ENCODE measurements at regions not wholly inside any gene's neighbourhood (a gene's known extent, or its start where the extent isn't known, plus 50 kb on each side); places are given as distances from the start of the nearest gene placed in this dataset.
"Not testable (repeated sequence)": the region's sequence is repeated elsewhere in the genome, so short reads cannot be mapped to it uniquely, and the experiment has no call there.

DNA sequence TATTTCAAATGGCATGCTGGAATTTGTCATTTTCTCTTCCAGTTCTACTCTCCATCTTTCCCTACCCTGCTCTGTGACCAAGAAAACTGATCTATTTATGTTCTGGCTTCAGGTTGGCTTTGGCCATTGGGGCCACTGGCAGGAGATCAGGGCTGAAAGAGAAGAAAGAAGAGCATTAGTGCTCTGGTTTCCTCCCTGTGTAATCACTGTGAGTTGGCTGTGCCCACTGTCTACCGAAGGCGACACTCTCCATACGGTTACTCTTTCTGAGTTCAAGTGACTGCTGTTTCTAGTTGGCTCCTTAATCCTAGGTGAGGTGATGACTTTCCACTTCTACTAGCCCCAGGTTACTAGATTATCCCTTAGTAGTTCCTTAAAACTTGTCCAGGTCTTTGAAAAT, 372.6 kb downstream of the PRELID2 start:
- Histone ChIP-seq H3K36me3 (ENCODE audit: control insufficient read depth in 1 of 2, insufficient read depth in 2 of 2, low read length in 2 of 2) (no peaks in the 10 kb centered on the region), H3K4me1 (ENCODE audit: control insufficient read depth in 1 of 2, insufficient read depth in 2 of 2, low read length in 2 of 2) (no peaks in the 10 kb centered on the region), H3K27me3 (ENCODE audit: low read depth, low read length) (no peaks in the 10 kb centered on the region), H3K27ac (ENCODE audit: low read length) (no peak overlapping the region), H3K4me3 (ENCODE audit: low read depth in 1 of 2, low read length in 2 of 2) (no peak overlapping the region), H3K9me3 (ENCODE audit: control insufficient read depth in 1 of 2, low read length in 2 of 2) (no peaks in the 10 kb centered on the region)

DNA sequence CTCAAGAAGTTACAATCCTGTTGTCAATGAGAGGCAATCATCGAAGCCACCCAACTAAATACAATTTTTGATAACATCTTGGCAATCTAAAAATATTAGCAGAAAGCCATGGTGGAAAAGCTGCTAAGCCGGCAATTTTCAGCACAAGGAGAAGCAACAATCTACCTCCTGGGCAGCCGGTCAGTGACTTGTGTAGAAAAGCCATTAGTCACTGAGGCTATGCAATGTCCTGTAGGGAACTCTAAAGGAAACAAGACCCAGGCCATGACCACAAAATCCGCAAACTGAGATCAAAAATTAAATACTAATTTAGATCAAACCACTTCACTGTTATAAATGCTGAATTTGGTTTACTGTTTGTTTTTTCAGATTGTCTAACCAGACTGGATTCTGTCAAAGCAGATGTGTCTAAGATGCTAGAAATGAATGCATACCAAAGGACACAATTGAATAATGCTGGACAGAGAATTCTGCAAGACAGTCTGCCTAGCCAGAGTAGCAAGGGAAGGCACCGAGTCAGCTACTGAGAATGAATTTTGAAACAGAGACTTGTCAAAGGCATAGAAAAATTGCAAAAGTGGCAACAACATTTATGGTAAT, 384.8 kb downstream of the PRELID2 start:
- H3K36me3 ChIP-seq (ENCODE audit: control insufficient read depth in 1 of 2, insufficient read depth in 2 of 2, low read length in 2 of 2): no peaks in the 10 kb centered on the region
- no peaks in the 10 kb centered on the region for H3K27me3 ChIP-seq (ENCODE audit: low read depth, low read length)
- no peak overlapping the region for H3K4me3 ChIP-seq (ENCODE audit: low read depth in 1 of 2, low read length in 2 of 2)
- H3K27ac ChIP-seq (ENCODE audit: low read length): no peak overlapping the region
- H3K9me3 ChIP-seq (ENCODE audit: control insufficient read depth in 1 of 2, low read length in 2 of 2): peaks cover 0 to 5% of the 10 kb centered on the region in 2 donors
- H3K4me1 ChIP-seq (ENCODE audit: control insufficient read depth in 1 of 2, insufficient read depth in 2 of 2, low read length in 2 of 2): no peaks in the 10 kb centered on the region

DNA sequence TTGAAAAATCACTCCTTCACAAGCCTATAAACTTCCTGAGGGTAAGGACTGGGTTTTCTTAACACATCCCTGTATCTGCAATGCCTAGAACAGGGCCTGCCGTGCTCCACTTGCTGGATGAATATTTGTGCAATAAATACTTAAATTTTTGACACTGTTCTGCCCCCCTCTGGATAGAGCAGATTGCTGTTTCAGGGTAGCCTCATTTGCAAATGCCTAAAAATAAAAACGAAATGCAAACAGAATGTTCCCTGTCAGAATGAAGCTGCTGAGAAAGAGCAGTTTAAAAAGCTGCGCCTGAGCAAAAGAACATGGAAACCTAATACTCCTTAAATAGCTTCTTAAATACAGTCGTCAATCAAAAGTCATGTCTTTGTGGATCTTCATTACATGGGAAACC, 385.3 kb downstream of the PRELID2 start:
- peaks cover 0 to 5% of the 10 kb centered on the region in 2 donors for H3K9me3 ChIP-seq (ENCODE audit: control insufficient read depth in 1 of 2, low read length in 2 of 2)
- no peaks in the 10 kb centered on the region for H3K4me1 ChIP-seq (ENCODE audit: control insufficient read depth in 1 of 2, insufficient read depth in 2 of 2, low read length in 2 of 2)
- H3K27ac ChIP-seq (ENCODE audit: low read length): no peak overlapping the region
- H3K36me3 ChIP-seq (ENCODE audit: control insufficient read depth in 1 of 2, insufficient read depth in 2 of 2, low read length in 2 of 2): no peaks in the 10 kb centered on the region
- H3K4me3 ChIP-seq (ENCODE audit: low read depth in 1 of 2, low read length in 2 of 2): no peak overlapping the region
- no peaks in the 10 kb centered on the region for H3K27me3 ChIP-seq (ENCODE audit: low read depth, low read length)

DNA sequence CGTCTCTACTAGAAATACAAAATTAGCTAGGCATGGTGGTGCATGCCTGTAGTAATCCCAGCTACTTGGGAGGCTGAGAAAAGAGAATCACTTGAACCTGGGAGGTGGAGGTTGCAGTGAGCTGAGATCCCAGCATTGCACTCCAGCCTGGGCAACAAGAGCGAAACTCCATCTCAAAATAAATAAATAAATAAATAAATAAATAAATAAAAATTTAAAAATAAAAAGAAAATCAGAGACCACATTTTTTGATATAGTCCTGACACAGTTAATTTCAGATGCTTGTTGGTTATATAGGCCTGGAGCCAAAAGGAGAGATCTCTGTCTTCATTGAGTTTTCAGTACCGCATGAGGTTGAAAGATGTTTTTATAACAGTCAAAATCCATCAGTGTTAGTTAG, 388.3 kb downstream of the PRELID2 start:
- H3K4me1 ChIP-seq (ENCODE audit: control insufficient read depth in 1 of 2, insufficient read depth in 2 of 2, low read length in 2 of 2); H3K27ac ChIP-seq (ENCODE audit: low read length); H3K9me3 ChIP-seq (ENCODE audit: control insufficient read depth in 1 of 2, low read length in 2 of 2); H3K36me3 ChIP-seq (ENCODE audit: control insufficient read depth in 1 of 2, insufficient read depth in 2 of 2, low read length in 2 of 2); H3K27me3 ChIP-seq (ENCODE audit: low read depth, low read length); H3K4me3 ChIP-seq (ENCODE audit: low read depth in 1 of 2, low read length in 2 of 2): not testable (repeated sequence)

DNA sequence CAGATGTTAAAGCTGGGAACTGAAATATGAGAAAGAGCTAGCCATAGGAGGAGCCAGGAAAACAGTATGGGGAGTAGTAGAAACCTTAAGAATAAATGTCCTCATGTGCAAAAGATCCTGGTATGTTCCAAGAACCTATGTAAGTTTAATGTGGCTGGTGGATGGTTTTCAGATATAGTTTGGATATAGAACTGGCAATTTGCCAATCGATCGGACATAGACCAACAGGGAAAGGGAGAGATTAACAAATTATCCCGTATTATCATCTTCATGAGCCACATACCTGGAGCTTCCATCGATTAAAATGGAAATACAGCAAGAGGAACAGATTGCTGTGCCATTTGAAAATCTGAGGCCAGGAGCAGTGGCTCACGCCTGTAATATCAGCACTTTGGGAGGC, 388.7 kb downstream of the PRELID2 start:
- Histone ChIP-seq H3K4me3 (ENCODE audit: low read depth in 1 of 2, low read length in 2 of 2) (no peak overlapping the region), H3K36me3 (ENCODE audit: control insufficient read depth in 1 of 2, insufficient read depth in 2 of 2, low read length in 2 of 2) (no peaks in the 10 kb centered on the region), H3K4me1 (ENCODE audit: control insufficient read depth in 1 of 2, insufficient read depth in 2 of 2, low read length in 2 of 2) (no peaks in the 10 kb centered on the region), H3K9me3 (ENCODE audit: control insufficient read depth in 1 of 2, low read length in 2 of 2) (peaks cover 0 to 5% of the 10 kb centered on the region in 2 donors), H3K27me3 (ENCODE audit: low read depth, low read length) (no peaks in the 10 kb centered on the region), H3K27ac (ENCODE audit: low read length) (no peak overlapping the region)

DNA sequence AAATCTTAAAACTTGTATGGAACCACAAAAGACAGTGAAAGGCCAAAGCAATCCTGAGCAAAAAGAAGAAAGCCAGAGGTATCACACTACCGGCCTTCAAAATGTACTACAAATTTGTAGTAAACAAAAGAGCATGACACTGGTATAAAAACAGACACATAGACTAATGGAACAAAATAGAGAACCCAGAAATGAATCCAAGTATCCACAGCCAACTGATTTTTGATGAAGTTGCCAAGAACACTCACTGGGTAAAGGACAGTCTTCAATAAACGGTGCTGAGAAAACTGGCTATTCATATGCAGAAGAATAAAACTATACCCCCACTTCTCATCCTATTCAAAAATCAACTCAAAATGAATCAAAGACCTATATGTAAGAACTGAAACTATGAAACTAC, 390.1 kb downstream of the PRELID2 start:
- no peaks in the 10 kb centered on the region for H3K27me3 ChIP-seq (ENCODE audit: low read depth, low read length)
- H3K4me1 ChIP-seq (ENCODE audit: control insufficient read depth in 1 of 2, insufficient read depth in 2 of 2, low read length in 2 of 2): no peaks in the 10 kb centered on the region
- H3K36me3 ChIP-seq (ENCODE audit: control insufficient read depth in 1 of 2, insufficient read depth in 2 of 2, low read length in 2 of 2): no peaks in the 10 kb centered on the region
- H3K4me3 ChIP-seq (ENCODE audit: low read depth in 1 of 2, low read length in 2 of 2): no peak overlapping the region
- peaks cover 0 to 5% of the 10 kb centered on the region in 2 donors for H3K9me3 ChIP-seq (ENCODE audit: control insufficient read depth in 1 of 2, low read length in 2 of 2)
- H3K27ac ChIP-seq (ENCODE audit: low read length): no peak overlapping the region

DNA sequence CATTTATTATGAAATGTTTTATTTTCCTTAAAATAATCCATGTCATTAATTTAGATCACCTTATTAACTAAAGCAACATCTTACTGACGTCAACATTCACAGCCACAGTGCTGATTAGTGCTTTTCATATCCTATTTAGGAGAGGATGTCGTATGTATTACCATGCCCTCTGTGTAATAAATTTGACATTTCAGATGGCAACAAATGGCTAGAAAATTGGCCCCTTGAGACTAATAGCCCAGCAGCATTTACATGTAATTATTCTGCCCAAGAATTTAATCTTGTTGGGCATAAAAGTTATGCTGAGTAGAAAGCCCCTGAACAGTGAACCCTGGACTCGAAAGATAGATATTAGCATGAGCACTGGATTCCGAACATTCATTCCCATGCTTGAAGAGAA, 391.2 kb downstream of the PRELID2 start:
- H3K27me3 ChIP-seq (ENCODE audit: low read depth, low read length): no peaks in the 10 kb centered on the region

DNA sequence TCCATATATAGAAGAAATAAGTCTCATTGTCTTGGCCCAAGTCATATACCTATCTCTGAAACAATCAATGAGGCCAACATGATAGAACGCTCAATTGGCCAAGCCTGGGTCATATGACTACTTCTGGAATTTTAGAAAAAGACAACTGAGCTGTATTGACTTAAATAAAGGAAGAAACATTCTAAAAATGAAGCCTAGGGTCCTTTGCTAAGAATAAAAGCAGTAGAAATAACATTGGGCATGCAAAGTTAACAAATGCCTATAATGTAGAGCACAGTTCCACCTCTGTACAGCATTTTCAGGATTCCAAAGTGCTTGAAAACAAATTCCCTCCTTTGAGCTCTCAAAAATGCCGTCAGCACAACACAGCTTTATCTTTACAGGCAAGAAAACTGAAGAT, 391.8 kb downstream of the PRELID2 start:
- Histone ChIP-seq H3K4me3 (ENCODE audit: low read depth in 1 of 2, low read length in 2 of 2) (no peak overlapping the region), H3K27ac (ENCODE audit: low read length) (no peak overlapping the region), H3K27me3 (ENCODE audit: low read depth, low read length) (no peaks in the 10 kb centered on the region), H3K4me1 (ENCODE audit: control insufficient read depth in 1 of 2, insufficient read depth in 2 of 2, low read length in 2 of 2) (no peaks in the 10 kb centered on the region), H3K9me3 (ENCODE audit: control insufficient read depth in 1 of 2, low read length in 2 of 2) (no peaks in the 10 kb centered on the region), H3K36me3 (ENCODE audit: control insufficient read depth in 1 of 2, insufficient read depth in 2 of 2, low read length in 2 of 2) (no peaks in the 10 kb centered on the region)

More for the DNA sequence above, 391.2 kb downstream of the PRELID2 start:
- Histone ChIP-seq H3K4me1 (ENCODE audit: control insufficient read depth in 1 of 2, insufficient read depth in 2 of 2, low read length in 2 of 2) (no peaks in the 10 kb centered on the region), H3K27ac (ENCODE audit: low read length) (no peak overlapping the region), H3K9me3 (ENCODE audit: control insufficient read depth in 1 of 2, low read length in 2 of 2) (peaks cover 0 to under 1% of the 10 kb centered on the region in 2 donors), H3K36me3 (ENCODE audit: control insufficient read depth in 1 of 2, insufficient read depth in 2 of 2, low read length in 2 of 2) (no peaks in the 10 kb centered on the region), H3K4me3 (ENCODE audit: low read depth in 1 of 2, low read length in 2 of 2) (no peak overlapping the region)

DNA sequence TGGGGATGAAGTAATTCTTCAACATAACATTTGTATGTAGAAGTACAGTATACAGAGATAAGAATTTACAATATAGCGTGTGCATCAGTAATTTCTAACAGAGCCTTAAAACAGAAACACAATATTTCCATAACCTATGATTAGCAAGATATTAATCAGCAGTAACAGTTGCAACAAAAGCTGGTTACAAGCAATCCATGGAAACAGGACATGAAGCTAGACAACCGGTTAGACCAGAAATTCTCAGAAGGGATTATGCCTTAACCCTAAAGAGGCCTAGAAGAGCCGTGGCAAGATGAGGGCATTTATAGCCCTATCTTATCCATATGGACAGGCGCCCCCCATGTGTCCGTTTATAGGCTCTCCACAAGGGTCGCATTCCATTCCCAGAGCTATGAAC, 392.5 kb downstream of the PRELID2 start:
- H3K4me3 ChIP-seq (ENCODE audit: low read depth in 1 of 2, low read length in 2 of 2); H3K4me1 ChIP-seq (ENCODE audit: control insufficient read depth in 1 of 2, insufficient read depth in 2 of 2, low read length in 2 of 2); H3K27ac ChIP-seq (ENCODE audit: low read length); H3K27me3 ChIP-seq (ENCODE audit: low read depth, low read length); H3K36me3 ChIP-seq (ENCODE audit: control insufficient read depth in 1 of 2, insufficient read depth in 2 of 2, low read length in 2 of 2); H3K9me3 ChIP-seq (ENCODE audit: control insufficient read depth in 1 of 2, low read length in 2 of 2): not testable (repeated sequence)

DNA sequence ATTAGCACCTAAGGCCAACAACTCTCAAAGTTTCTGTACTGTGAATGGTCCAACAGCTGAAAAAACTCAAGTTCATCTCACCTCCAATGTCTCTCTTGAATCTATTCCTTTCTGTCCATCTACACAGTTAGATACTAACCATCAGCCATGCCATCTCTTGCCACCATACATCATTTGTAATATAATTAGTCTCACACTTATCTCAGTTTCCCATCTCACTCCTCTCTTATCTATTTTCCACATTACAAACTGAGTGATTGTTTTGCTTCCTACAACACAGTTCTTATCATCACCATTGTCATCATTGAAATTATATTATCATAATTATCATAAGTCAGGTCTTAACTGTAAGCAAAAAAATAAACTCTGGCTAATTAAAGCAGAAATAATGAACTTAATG, 393.9 kb downstream of the PRELID2 start:
- Histone ChIP-seq H3K4me1 (ENCODE audit: control insufficient read depth in 1 of 2, insufficient read depth in 2 of 2, low read length in 2 of 2) (no peaks in the 10 kb centered on the region), H3K36me3 (ENCODE audit: control insufficient read depth in 1 of 2, insufficient read depth in 2 of 2, low read length in 2 of 2) (peaks cover 0 to 5% of the 10 kb centered on the region in 2 donors), H3K27me3 (ENCODE audit: low read depth, low read length) (no peaks in the 10 kb centered on the region), H3K27ac (ENCODE audit: low read length) (no peak overlapping the region), H3K4me3 (ENCODE audit: low read depth in 1 of 2, low read length in 2 of 2) (no peak overlapping the region), H3K9me3 (ENCODE audit: control insufficient read depth in 1 of 2, low read length in 2 of 2) (no peaks in the 10 kb centered on the region)

DNA sequence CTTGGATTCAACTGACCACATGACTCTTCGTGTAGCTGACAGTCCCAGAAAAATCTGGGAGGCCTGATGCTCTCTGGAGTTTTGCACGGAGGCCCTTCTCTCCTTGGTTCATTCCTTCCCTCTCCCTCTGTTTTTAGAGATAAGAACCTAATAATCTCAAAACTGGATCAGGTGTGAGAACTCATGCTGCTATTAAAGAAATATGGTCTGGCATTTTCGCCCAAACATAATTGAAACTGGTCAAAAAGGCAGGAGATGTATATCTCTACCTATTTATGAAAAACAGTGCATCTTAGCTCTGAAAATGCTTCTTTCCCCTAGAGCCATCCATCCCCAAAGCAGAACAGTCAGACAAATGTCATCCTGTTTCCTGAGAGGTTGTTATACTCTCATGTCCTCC, 397.5 kb downstream of the PRELID2 start:
- no peak overlapping the region for H3K4me3 ChIP-seq (ENCODE audit: low read depth in 1 of 2, low read length in 2 of 2)
- H3K9me3 ChIP-seq (ENCODE audit: control insufficient read depth in 1 of 2, low read length in 2 of 2): no peaks in the 10 kb centered on the region
- H3K36me3 ChIP-seq (ENCODE audit: control insufficient read depth in 1 of 2, insufficient read depth in 2 of 2, low read length in 2 of 2): peaks cover 0 to 5% of the 10 kb centered on the region in 2 donors
- no peaks in the 10 kb centered on the region for H3K4me1 ChIP-seq (ENCODE audit: control insufficient read depth in 1 of 2, insufficient read depth in 2 of 2, low read length in 2 of 2)
- H3K27ac ChIP-seq (ENCODE audit: low read length): no peak overlapping the region
- no peaks in the 10 kb centered on the region for H3K27me3 ChIP-seq (ENCODE audit: low read depth, low read length)

DNA sequence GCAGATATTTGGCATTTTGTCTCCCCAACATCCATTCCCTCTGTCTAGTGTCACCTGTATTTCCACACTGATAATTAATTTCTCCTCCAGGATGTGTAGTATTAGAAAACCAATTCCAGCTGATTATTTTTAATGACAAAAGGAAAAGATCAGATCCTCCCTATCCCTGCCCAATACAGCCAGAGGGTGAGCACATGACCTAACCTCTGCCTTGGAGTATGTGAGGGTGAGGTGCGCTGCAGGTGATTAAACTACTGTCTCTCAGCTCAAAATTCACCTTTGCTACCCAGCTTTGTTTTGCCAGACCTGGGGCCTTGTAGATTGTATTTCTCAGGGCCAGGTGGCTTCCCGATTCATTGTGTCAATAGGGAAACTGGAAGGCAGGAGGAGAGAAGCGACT, 402.1 kb downstream of the PRELID2 start:
- Histone ChIP-seq H3K27me3 (ENCODE audit: low read depth, low read length) (no peaks in the 10 kb centered on the region), H3K27ac (ENCODE audit: low read length) (no peak overlapping the region), H3K36me3 (ENCODE audit: control insufficient read depth in 1 of 2, insufficient read depth in 2 of 2, low read length in 2 of 2) (peaks cover 0 to 5% of the 10 kb centered on the region in 2 donors), H3K4me3 (ENCODE audit: low read depth in 1 of 2, low read length in 2 of 2) (no peak overlapping the region), H3K4me1 (ENCODE audit: control insufficient read depth in 1 of 2, insufficient read depth in 2 of 2, low read length in 2 of 2) (no peaks in the 10 kb centered on the region), H3K9me3 (ENCODE audit: control insufficient read depth in 1 of 2, low read length in 2 of 2) (peaks cover 3 to 5% of the 10 kb centered on the region in 2 donors)

Data from muscle layer of duodenum (tissue), 2 donors.